ENCODE measurements at regions not wholly inside any gene's neighbourhood (a gene's known extent, or its start where the extent isn't known, plus 50 kb on each side); places are given as distances from the start of the nearest gene placed in this dataset.

DNA sequence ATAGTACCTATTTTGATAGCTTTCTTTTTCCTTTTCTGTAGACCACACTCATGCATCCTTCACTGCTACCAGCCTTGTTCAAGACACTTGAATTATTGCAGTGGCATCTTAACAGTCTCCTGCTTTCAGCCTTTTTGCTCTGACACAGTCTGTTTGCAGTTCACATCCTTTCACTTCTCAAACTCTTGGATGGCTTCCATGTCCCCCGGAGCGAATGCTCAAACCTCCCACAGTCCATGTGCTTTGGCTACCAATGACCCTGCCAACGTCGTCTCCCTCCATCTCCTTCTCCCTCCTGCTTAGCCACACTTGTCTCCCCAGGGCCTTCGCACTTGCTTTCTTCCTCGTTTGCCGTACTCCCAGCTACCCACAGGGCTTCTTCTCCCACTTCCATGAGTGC, 270.0 kb upstream of the ZFP64 start:
- TF ChIP-seq CTCF (IDR thresholded peaks at IDR 0.05) (no peak), ESRRA (CRISPR knock-in tag; IDR thresholded peaks at IDR 0.05; ENCODE audit: borderline replicate concordance) (no peak), ATF3 (CRISPR knock-in tag; conservative IDR thresholded peaks at IDR 0.05) (no peak), CREB1 (CRISPR knock-in tag; IDR thresholded peaks at IDR 0.05) (no peak), ETV6 (CRISPR knock-in tag; IDR thresholded peaks at IDR 0.05) (no peak), SP1 (CRISPR knock-in tag; conservative IDR thresholded peaks at IDR 0.05) (no peak), HMGXB4 (CRISPR knock-in tag; IDR thresholded peaks at IDR 0.05) (no peak), ZNF263 (CRISPR knock-in tag; IDR thresholded peaks at IDR 0.05; ENCODE audit: low read depth) (no peak), RELA (CRISPR knock-in tag; IDR thresholded peaks at IDR 0.05; ENCODE audit: borderline replicate concordance) (no peak), ZBTB21 (CRISPR knock-in tag; IDR thresholded peaks at IDR 0.05; ENCODE audit: borderline replicate concordance) (no peak), JUN (CRISPR knock-in tag; IDR thresholded peaks at IDR 0.05) (no peak), E2F4 (CRISPR knock-in tag; IDR thresholded peaks at IDR 0.05; ENCODE audit: borderline replicate concordance, low read depth) (no peak)
- TF ChIP-seq, protein P1, sequence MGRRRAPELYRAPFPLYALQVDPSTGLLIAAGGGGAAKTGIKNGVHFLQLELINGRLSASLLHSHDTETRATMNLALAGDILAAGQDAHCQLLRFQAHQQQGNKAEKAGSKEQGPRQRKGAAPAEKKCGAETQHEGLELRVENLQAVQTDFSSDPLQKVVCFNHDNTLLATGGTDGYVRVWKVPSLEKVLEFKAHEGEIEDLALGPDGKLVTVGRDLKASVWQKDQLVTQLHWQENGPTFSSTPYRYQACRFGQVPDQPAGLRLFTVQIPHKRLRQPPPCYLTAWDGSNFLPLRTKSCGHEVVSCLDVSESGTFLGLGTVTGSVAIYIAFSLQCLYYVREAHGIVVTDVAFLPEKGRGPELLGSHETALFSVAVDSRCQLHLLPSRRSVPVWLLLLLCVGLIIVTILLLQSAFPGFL (CRISPR knock-in tag; IDR thresholded peaks at IDR 0.05; ENCODE audit: borderline replicate concordance) = no peak
- TF ChIP-seq, protein P2, sequence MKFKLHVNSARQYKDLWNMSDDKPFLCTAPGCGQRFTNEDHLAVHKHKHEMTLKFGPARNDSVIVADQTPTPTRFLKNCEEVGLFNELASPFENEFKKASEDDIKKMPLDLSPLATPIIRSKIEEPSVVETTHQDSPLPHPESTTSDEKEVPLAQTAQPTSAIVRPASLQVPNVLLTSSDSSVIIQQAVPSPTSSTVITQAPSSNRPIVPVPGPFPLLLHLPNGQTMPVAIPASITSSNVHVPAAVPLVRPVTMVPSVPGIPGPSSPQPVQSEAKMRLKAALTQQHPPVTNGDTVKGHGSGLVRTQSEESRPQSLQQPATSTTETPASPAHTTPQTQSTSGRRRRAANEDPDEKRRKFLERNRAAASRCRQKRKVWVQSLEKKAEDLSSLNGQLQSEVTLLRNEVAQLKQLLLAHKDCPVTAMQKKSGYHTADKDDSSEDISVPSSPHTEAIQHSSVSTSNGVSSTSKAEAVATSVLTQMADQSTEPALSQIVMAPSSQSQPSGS (CRISPR knock-in tag; IDR thresholded peaks at IDR 0.05; ENCODE audit: borderline replicate concordance, low read depth) = no peak

Data from WTC11 (cell line).